IPS DF 4.7 (cell line): ENCODE measurements at regions not wholly inside any gene's neighbourhood (a gene's known extent, or its start where the extent isn't known, plus 50 kb on each side); places are given as distances from the start of the nearest gene placed in this dataset.

Experiments
- DNase-seq: peaks from one replicate; pipeline ENCODE4 v3.0.0-alpha.2; 2013; ENCODE audit warnings: low spot score; ENCODE audit errors: extremely low read depth

DNA sequence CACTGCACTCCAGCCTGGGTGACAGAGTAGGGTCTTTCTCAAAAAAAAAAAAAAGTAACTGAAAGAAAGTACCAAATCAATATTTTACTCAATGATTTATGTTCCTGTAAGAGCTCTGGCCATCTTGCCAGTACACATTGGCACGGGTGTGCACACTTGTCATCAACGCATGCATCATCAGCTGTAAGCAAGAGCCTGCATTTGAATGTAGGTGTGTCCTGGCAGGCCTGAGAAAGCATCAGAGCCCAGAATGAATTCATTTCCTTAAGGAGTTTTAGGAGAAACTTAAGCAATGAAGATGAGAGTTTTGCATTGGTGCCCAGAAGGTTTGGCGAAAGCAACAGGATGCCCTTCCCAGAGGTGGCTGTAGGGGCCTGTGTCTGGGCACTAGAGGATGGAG lies 88.5 kb upstream of the FZD10 start:
- DNase-seq = no peak

DNA sequence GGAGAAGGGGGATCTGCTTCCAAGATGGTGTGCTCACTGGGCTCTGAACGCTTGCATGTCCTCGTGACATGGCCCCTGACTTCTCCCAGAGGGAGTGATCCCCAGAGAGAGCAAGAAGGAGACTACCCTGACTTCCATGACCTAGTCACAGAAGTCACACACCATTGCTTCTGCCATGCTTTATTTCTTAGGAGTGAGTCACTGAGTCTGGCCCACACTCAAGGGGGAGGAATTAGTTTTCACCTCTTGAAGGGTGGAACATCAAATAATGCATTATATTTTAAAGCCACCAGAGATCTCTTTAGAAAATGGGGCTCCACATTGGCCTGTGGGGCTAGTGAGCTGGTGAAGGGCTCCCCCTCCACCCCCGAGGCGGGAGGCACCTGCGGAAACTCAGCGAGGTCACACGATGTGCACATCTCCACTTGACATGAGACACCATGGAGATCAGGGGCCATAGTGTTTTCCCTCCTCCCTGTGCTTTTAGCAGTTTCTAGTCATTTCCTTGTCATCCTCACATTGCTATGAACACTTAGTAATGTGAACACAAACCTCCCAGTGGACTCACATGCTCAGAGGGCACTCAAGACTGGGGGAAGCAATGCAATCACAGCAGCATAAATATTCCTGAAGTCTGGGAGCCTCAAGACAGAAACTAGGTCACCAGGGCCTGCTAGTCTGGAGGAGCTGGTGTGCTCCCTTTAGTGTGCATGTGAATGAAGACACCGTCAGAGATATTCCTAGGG lies 87.4 kb upstream of the FZD10 start:
- no peak for DNase-seq

DNA sequence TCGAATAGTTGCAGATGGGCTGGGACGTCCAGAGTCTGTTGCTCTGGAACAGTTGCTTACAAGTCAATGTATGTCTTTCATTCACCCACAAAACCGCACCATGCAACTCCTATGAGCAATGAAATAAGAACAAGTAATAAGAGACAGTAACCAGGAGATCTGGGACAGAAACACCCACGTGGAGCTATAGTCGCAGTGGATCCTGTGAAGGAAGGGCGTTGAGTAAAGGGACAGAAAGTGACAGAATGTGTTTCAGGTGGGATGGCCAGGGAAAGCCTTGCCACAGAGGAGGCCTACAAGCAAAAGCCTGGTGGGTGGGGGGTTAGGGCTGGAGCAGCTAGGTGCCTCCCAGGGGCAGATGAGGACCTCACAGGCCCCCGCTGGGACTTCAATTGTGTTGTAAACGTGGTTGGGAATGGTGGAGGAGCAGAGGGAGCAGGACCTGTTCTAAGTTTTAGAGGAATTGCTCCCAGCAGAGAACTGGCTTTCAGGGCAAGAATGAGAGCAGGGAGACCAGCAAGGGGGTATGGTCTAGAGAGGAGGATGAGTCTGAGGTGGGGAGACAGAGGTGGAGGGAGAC lies 86.7 kb upstream of the FZD10 start:
- no peak for DNase-seq

DNA sequence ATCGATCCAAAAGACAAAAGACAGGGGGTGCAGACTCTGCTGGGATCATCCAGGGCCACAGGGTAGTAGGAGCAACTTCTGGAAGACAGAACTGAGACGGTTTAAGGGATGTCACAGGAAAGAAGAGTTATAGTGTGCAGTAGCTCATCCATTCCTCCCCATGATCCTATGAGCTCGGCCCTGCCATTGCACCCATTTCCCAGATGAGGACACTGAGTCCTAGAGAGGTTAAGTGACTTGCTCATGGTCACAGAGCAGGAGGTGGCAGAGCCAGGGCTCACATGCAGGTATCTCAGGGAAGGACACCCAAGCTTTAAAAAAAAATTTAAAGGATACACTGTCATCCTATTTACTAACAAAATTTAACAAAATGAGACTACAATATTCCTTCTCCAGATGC lies 86.1 kb upstream of the FZD10 start:
- no peak for DNase-seq

DNA sequence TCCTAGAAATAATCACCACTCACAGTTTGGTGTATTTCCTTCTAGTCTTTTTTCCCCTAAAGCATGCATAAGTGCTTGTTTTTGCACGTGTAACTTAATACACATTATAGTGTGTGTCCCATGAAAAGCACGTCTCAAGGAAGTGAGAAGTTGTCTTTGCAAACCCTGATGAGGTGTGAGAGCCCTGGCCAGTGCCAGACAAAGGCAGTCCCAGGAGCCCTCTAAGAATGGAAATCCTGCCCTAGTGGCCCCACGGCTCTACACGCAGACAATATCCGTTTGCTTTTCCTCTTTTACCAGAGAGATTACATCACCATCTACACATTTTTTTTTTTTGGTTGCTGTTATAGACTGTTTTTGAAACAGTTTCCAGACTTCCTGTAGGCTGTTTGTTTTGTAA lies 85.5 kb upstream of the FZD10 start:
- DNase-seq = no peak

DNA sequence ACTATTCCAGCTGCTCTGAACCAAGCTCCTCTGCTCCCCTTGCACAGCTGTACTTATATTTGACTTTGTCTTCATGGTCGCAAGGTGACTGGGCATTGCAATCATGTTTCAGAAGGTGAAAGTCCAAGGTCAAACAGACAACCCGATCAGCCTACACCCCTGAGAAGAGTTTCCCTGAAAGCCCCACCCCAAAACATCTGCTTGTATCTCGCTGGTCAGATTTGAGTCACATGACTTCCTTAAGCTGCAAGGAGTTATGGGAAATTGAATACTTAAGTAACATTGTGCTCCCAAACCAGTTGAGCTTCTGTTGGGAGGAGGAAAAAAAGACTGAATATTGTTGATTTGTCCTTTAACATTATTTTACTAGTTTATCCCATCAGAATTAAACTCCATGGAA lies 83.4 kb upstream of the FZD10 start:
- DNase-seq = no peak

DNA sequence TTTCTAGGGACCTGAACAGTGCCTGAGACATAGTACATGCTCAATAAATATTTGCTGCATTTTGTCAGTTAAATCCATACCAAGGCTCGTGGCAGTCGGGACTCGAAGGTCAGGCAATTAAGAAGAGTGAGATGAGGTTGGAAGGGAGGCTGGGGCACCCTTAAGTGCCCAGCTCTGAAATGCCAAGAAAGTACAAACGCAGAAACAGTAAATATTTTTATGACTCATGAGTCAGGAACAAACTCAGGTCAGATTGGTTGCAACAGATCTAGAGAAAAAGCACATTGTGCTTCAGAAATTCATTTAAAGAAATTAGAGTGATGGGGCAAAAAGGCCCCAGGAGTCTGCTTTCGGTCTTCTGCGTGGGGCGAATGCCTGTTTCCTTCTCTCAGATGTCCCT lies 83.0 kb upstream of the FZD10 start:
- no peak for DNase-seq

DNA sequence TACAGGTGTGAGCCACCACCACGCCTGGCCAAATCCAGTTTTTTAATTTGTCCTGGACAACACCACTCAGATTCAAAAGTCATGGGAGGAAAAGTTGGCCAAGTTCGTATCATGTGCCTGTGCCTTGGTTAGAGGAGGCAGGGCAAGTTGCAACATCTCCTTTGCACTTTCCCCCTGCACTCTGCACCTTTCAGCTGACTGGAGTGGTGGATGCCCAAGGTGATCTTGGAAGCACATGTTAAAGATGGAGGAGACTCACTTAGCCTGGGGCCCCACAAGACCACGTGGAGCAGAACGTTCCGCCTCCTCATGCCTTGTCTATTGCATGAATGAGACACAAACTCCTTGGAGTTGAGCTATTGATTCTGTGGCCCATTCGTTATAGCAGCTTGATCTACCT lies 82.1 kb upstream of the FZD10 start:
- no peak for DNase-seq

DNA sequence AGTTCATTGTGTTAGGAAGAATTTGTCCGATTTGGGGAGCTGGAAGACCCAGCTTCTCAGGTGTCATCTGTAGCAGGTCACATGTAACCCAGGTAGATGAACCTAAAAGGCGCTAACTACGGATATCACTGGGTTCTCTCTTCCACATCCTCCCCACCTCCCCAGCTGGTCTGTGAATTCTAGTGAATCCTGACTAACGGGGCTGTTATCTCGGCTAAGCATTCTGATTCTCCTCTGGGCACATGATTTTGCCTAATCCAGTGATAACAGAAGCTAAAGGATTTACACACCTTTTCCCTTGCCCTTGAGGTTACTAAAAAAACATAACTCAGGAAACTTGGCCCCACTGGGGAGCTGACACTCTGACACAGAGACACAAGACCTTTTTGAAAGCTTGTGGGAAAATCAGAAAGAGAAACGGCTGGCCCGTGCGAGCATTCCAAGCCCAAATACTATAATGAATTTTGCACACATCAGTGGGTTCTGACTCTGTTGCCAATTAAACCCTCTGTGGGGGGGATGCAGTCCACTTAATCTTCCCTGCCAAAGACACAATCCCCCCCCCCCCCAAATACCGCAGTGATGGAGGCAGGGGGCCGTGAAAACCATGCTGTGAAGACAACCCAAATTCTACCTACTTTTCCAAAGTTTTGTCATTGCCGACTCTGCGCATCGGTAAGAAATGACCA lies 81.0 kb upstream of the FZD10 start:
- DNase-seq = no peak

DNA sequence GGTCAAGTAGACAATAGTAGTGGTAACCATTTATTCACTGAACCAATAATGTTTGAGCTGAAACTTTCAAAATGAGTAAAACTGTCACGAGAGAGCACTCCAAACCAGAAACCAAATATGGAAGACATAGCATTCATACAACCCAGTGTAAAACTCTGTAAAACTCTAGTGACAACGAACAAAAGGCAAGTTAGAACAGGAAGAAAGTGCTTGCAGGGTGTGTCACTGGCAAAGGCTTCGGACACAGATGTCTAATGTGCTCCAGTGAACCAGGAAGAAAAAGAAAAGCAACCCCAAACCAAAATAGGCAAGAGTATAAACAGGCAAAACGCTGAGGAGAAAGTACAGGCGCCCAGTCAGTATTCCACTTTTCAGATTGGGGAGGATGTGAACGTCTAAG lies 79.3 kb upstream of the FZD10 start:
- no peak for DNase-seq

DNA sequence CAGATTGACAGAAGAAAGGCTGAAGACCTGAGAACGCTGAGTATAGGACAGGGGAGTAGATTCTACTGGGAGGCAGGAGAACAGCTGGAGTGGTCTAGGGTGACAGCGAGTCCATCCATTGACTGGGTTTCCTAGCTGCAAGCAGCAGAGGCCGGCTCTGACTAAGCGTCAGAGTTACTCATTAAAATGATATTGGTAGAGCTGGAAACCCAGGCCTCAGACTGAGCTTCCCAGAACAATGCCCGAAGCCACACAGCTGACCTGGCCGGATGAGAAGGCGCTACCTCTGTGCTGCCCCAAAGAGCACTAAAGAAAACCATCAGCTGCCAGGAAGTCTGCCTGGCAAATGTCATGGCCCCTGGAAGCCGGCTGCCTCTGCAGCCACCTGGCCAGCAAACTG lies 78.5 kb upstream of the FZD10 start:
- no peak for DNase-seq

DNA sequence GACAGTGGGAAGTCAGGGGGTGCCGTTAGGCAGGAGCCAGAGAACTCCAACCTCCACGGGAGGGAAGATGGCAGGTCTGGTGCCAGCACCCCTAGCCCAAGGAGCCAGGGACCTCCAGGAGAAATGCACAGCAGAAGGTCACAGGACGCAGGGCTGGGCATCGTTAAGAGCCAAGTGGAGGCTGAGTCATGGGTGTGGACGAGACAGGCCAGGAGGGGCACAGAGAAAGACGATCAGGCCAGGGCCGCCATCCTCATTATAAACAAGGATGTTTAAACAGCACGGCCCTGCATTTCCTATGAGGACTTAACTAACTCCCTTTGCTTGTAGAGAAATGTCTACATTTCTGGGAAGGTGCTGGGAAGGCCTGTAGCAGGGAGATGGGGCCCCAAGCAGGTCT lies 77.9 kb upstream of the FZD10 start:
- DNase-seq = no peak

DNA sequence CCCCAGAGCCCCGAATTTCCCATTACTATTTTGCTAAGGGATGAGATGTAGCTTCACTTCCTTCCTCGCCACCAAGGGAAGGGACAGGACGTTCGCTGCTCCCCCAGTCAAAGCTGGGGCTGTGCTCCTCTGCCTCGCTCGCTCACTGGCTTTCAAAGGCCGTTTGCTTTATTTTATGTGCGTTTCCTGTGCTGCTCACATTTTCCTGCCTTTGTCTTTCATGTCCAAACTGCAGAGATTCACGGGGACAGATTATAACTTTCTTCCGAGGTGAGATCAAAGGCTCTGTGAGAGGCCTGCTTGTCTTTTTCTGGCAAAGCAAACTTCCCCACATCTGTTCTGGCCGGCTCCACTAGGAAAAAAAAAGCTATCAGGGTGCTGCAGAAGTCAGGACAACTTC lies 76.0 kb upstream of the FZD10 start:
- DNase-seq = no peak

DNA sequence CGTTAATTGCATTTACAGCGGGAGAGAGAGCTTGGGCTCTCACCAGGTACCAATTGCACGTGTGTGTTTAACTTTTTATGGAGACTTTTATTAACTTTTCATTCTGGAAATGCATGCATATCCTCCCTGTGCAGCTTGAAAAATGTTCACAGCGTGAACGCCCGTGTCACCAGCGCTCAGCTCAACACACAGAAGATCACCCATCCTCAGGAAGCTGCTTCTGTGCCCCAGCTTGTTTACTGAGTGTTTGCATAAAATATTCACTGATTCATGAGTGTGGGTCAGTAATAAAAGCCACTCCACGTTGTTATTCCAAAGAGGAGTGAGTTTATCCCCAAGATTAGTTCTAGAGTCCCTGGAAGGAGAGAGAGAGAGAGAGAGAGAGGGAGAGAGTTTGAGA lies 75.5 kb upstream of the FZD10 start:
- DNase-seq = no peak

DNA sequence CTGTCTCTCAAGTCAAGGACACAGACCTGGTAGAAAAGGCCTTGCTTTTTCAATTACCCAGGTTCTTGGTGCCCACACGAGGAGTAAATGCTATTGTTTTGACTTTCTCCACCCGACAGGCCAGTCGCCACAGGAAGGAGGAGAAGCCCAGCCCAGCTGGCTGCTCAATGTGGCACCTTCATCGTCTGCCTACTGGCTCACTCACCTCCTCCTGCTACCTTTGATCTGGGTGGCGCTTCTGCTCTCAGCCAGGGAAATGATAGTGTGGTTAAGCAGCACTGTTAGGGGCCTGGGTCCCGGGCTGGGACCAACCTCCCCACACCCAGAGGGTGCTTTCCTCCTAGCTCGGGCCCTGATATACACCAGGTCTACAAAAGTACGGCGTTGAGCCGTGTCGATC lies 75.0 kb upstream of the FZD10 start:
- no peak for DNase-seq

DNA sequence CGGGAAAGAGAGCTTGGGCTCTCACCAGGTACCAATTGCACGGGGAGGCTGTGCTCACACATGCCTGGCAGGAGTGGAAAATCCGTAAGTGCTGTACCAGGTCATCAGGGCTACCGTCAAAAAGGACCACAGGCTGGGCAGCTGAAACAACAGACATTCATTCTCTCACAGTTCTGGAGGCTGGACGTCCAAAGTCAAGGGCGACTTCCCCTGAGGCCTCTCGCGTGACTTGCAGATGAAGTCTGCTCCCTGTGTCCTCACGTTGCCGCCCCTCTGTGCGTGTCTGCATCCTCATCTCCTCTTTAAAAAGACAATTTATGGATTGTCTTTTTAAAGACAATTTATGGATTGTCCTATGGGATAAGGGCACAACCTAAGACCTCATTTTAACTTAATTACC lies 73.8 kb upstream of the FZD10 start:
- DNase-seq = no peak

DNA sequence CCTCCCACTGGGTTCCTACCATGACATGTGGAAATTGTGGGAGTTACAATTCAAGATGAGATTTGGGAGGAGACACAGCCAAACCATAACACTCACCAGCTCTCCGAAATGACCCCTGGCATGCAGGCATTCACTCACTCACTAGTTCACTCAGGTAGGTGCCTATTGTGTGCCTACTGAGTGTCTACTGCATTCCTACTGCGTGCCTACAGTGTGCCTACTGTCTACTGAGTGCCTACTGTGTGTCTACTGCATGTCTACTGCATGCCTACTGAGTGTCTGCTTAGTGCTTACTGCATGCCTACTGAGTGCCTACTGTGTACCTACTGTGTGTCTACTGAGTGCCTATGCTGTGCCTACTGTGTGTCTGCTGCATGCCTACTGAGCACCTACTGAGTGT lies 71.7 kb upstream of the FZD10 start:
- DNase-seq = no peak

DNA sequence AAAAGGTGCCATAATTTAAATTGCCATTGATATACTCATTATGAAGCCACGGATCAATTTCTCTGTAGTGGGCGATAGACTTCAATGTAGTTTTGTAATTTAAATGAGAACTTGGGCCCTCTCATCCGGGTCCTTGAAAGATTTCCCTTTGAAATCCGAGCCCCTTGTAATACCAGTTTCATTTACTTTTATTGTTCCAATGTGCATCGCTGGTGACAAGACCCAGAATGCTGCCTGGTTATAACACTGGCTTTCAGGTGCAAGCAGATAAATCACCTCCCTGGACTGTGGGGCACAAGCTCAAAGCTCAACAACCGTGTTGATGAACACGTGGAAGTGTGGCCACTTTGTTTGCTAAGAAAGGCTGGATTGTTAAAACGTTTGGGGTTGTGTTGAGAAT lies 68.9 kb upstream of the FZD10 start:
- DNase-seq = no peak

DNA sequence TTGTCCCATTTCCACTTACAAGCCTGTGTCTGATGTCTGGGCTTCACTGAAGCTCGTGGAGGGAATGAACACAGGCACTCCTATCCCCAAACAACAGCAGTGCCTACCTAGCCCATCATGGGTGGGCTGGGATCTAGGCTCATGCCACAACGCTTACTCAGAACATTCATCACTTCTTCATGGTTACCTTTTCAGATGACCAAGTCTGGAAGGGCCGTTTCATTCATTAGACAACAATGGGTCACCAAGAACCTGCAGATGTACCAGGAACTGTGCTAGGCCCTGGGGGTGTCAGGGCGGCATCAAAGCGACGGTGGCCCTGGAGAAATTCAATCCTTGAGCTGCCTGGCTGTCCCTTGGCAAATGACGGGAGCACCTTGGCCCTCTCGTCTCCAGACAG lies 64.9 kb upstream of the FZD10 start:
- DNase-seq = no peak

DNA sequence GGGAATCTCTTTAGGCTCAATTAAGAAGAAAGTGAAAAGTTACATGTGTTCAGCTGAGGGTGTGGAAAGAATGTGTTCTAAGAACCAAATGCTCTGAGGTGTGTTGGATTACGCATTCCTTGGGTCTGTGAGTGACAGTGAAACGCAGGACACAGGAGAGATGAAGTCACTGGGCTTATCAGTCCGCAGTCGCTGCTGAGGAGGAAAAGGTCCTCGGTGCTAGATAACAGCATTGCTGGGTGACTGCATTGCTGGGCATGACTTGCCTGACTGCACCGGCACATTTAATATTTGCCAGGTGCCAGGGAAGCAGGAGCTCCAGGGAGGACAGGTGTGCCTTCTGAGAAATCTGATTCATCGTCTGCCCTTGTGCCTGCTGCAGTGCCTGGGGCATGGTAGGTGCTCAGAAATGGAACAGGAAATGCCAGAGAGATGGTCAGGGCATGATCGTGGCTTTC lies 64.4 kb upstream of the FZD10 start:
- no peak for DNase-seq

DNA sequence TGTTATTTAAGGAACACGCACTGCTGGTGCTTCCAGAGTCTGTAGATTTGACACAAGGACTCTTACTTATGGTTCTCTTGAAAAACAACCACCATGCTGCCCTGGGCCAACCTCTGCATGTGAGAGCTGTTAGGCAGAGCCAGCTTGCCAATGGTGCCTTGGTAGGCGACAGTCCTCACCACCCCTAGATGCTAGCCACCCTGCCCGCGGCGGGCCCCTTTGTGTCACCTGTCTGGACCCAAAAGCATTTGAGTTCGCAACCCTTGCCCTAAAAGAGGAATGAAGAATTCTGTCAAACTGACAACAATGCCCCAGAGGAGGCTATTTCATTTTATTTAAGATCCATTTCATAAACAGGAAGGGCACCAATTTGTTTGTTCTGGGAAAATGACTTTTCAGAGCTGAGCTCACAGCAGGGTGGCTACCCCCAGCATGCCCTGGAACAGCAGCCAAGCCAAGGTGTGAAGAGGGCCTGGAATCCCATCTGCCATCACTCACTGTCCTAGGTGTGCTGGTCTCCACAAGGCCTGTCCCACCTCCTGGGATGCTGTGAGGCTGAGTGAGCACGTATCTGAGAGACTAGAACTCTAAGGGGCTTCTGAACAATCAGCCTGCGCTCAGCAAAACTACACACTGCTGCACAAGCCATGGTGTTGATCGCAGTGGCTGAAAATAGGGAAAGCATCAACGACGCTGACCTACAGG lies 63.8 kb upstream of the FZD10 start:
- no peak for DNase-seq

DNA sequence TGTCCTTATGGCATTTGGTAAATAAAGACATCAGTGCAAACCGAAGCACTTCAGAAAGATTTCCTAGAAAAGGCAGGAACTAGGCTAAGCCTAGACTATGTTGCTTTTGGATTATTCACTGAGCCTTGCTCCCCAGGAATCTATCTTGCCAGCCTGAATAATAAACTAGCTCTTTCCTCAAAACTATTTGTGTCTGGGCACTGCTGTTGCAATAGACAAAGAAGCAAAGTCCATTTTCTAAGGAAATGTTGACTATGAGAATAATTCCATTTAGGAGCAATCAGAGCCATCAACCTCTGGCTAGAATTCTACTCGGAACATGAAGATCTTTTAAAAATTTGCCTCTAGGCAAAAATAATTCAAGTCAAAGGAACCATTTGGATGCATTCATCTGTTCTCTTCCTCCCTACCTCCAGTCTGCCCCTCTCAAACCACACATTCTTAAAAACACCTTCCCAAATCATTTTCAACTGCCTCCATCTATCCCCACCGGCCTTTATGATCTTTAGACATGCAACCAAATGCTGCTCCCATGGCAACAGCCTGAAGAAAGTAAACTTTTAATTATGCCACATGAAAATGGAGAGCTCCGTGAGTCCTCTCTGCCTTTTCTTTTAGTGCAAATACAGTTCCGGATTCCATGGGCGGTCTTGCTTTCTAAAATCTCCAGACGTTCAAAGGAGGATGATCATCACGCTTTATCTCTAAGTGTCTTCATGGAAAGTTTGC lies 61.5 kb upstream of the FZD10 start:
- no peak for DNase-seq
